K562 (cell line): ENCODE measurements at regions not wholly inside any gene's neighbourhood (a gene's known extent, or its start where the extent isn't known, plus 50 kb on each side); places are given as distances from the start of the nearest gene placed in this dataset.

Experiments used
- ATF1 ChIP-seq, 2 experiments: fragments of 450-650 bp in 1 of 2; IDR thresholded peaks; 2 replicates each; pipeline ENCODE4 v1.6.1; 2016; ENCODE audit warnings: missing compliant biosample characterization in 1 of 2, missing genetic modification characterization in 1 of 2
- CTCF ChIP-seq, 3 experiments: IDR thresholded peaks in 2 of 3; conservative IDR thresholded peaks in 1 of 3; 2 replicates each; pipeline ENCODE4 v1.5.1; 2011 to 2012; ENCODE audit warnings: low read length in 3 of 3, mild to moderate bottlenecking in 3 of 3, control low read depth in 2 of 3, improper control_type of control experiment in 1 of 3, inconsistent platforms in 1 of 3, low read depth in 1 of 3, mixed read lengths in 1 of 3, moderate library complexity in 1 of 3; ENCODE audit not compliant: insufficient read depth in 2 of 3
- TRIM24 ChIP-seq, 2 experiments: fragments of 450-650 bp; IDR thresholded peaks; 2 replicates each; pipeline ENCODE4 v1.6.1; 2016
- ZBTB33 ChIP-seq: sonication (generic); formaldehyde crosslinking; IDR thresholded peaks from 2 replicates; pipeline ENCODE4 v1.8.1; 2023; ENCODE audit warnings: mild to moderate bottlenecking, missing genetic modification reagents
- ZBTB9 ChIP-seq: fragments of 450-650 bp; formaldehyde crosslinking; IDR thresholded peaks from 2 replicates; pipeline ENCODE4 v1.4.0; 2020; ENCODE audit warnings: mild to moderate bottlenecking, moderate library complexity

GRCh38 chr6:105786449-105786848 is 299.7 kb upstream of the PRDM1 start (continued):
- TF ChIP-seq CTCF (IDR thresholded peaks at IDR 0.05 in 2 of 3, conservative IDR thresholded peaks at IDR 0.05 in 1 of 3; ENCODE audit: insufficient read depth in 2 of 3, low read depth in 1 of 3, low read length in 3 of 3) (no peak), ZBTB9 (no peak), TRIM24 (IDR thresholded peaks at IDR 0.05) (no peak), ZBTB33 (no peak), ATF1 (CRISPR knock-in tag; IDR thresholded peaks at IDR 0.05) (no peak), ATF1 (tag; IDR thresholded peaks at IDR 0.05) (no peak)
